Spleen (tissue), 11 donors: ENCODE measurements at regions not wholly inside any gene's neighbourhood (a gene's known extent, or its start where the extent isn't known, plus 50 kb on each side); places are given as distances from the start of the nearest gene placed in this dataset.

ENCODE experiments used
- DNase-seq: peaks from one replicate; pipeline ENCODE4 v3.0.0-alpha.2; 2020
- H3K27ac ChIP-seq, 8 donors: fragments of 200-600 bp; sonication (generic) in 7 of 8; 1 replicate in 4 of 8; 2 replicates in 4 of 8; pipeline versions ENCODE4 v1.5.0 to v1.8.0; 2016 to 2021; ENCODE audit warnings: inconsistent platforms in 4 of 8, mild to moderate bottlenecking in 4 of 8, moderate library complexity in 1 of 8
- H3K27me3 ChIP-seq, 7 donors: fragments of 200-600 bp; sonication (generic) in 6 of 7; replicated peaks in 1 of 7; 1 replicate in 4 of 7; 2 replicates in 3 of 7; pipeline versions ENCODE4 v1.5.0 to v1.8.0; 2016 to 2021; ENCODE audit warnings: inconsistent platforms in 3 of 7, mild to moderate bottlenecking in 1 of 7
- H3K36me3 ChIP-seq, 6 donors: fragments of 200-600 bp; sonication (generic) in 5 of 6; 1 replicate in 4 of 6; 2 replicates in 2 of 6; pipeline versions ENCODE4 v1.5.0 to v1.8.0; 2016 to 2021; ENCODE audit warnings: inconsistent platforms in 2 of 6
- H3K4me1 ChIP-seq, 6 donors: fragments of 200-600 bp; sonication (generic) in 5 of 6; 1 replicate in 3 of 6; 2 replicates in 3 of 6; pipeline versions ENCODE4 v1.5.0 to v1.8.0; 2016 to 2021; ENCODE audit warnings: inconsistent platforms in 3 of 6
- H3K4me3 ChIP-seq, 8 donors: fragments of 200-600 bp; sonication (generic) in 7 of 8; 1 replicate in 4 of 8; 2 replicates in 4 of 8; pipeline versions ENCODE4 v1.5.0 to v1.8.0; 2016 to 2021; ENCODE audit warnings: inconsistent platforms in 4 of 8, mild to moderate bottlenecking in 4 of 8, moderate library complexity in 2 of 8
- H3K9me3 ChIP-seq, 8 donors: fragments of 200-600 bp; sonication (generic) in 7 of 8; 1 replicate in 4 of 8; 2 replicates in 4 of 8; pipeline versions ENCODE4 v1.5.0 to v1.8.0; 2016 to 2021; ENCODE audit warnings: inconsistent platforms in 4 of 8
- CTCF ChIP-seq, 11 experiments: fragments of 200-600 bp in 7 of 11; fragments of 450-650 bp in 4 of 11; sonication (generic) in 4 of 11; IDR thresholded peaks in 8 of 11; conservative IDR thresholded peaks in 3 of 11; 1 replicate in 7 of 11; 2 replicates in 4 of 11; pipeline versions ENCODE4 v1.4.0 to v1.8.0; 2016 to 2021; ENCODE audit warnings: antibody characterized with exemption in 11 of 11, inconsistent platforms in 4 of 11, mild to moderate bottlenecking in 1 of 11
- POLR2A ChIP-seq, 3 donors: fragments of 450-650 bp; IDR thresholded peaks; one replicate each; pipeline ENCODE4 v1.5.1; 2017; ENCODE audit warnings: antibody characterized with exemption in 3 of 3, mild to moderate bottlenecking in 1 of 3
- POLR2AphosphoS5 ChIP-seq, 3 donors: sonication (generic); formaldehyde crosslinking; IDR thresholded peaks; one replicate each; pipeline ENCODE4 v1.5.1; 2017; ENCODE audit warnings: antibody characterized with exemption in 3 of 3
- WGBS, 5 donors: extraction: QIAGEN DNeasy Blood & Tissue Kit in 3 of 5; methylation state at CpG; one replicate each; pipeline versions ENCODE4 v1.1.5 to v1.1.7; 2013 to 2018; 5-methylcytosine and 5-hydroxymethylcytosine counted together
- intact Hi-C: fragments of 100-400 bp; cut with DNase I; formaldehyde crosslinking; loops from one replicate; pipeline ENCODE4 v1.15.0; 2023; ENCODE audit warnings: low total_unique reads
- donor health status: healthy with polysubstance abuse.
- donor health status: DM: no; HTN: no; CAD: no; lungs with moderate emphysema.
- donor health status: DM: no; HTN: no; CAD: no.
- donor health status: Bipolar disorder and iron deficiency.
- donor health status: healthy.
- donor health status: DM: no; HTN: no; CAD: no.
- donor health status: DM: yes; HTN: yes; CAD: no.

GRCh38 chr11:43217849-43218248 lies 93.9 kb upstream of the API5 start:
- Histone ChIP-seq H3K9me3 (peaks cover 0 to 13% (median 2%) of the 10 kb centered on the region in 8 donors), H3K4me1 (no peaks in the 10 kb centered on the region), H3K36me3 (no peaks in the 10 kb centered on the region), H3K27ac (no peak overlapping the region), H3K27me3 (no peaks in the 10 kb centered on the region), H3K4me3 (no peak overlapping the region)
- TF ChIP-seq POLR2AphosphoS5 (IDR thresholded peaks at IDR 0.05): no peak
- TF ChIP-seq POLR2A (IDR thresholded peaks at IDR 0.05): no peak
- no peak for TF ChIP-seq CTCF (IDR thresholded peaks at IDR 0.05 in 8 of 11, conservative IDR thresholded peaks at IDR 0.05 in 3 of 11)
- WGBS, 5 donors: 87 to 95% (median 88%) methylated on average over 7 of the region's 7 CpGs
- intact Hi-C loops: no loop called here
- DNase-seq: no peak

DNA sequence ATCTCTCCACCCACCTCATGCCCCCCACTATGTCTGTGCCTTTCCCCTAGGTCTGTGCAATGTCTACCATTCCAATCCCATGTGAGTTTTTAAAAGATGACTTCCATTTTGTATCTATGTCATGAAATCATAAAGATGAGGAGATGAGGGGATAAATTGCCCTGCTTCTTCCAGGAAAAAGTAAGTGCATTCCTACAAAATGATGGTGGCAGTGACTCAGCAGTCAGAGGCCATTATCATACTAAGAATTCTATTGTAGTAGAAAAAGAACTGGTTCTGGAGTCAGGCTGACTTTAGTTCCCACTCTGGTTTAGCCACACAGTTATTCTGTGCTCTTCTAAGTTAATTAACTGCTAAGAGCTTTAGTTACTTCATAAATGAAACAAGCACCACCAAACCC lies 89.6 kb upstream of the API5 start:
- Histone ChIP-seq H3K4me1 (no peaks in the 10 kb centered on the region), H3K9me3 (no peaks in the 10 kb centered on the region), H3K27me3 (no peaks in the 10 kb centered on the region), H3K4me3 (no peak overlapping the region), H3K27ac (no peak overlapping the region), H3K36me3 (no peaks in the 10 kb centered on the region)
- intact Hi-C loops: no loop called here
- no peak for TF ChIP-seq POLR2AphosphoS5 (IDR thresholded peaks at IDR 0.05)
- no peak for TF ChIP-seq POLR2A (IDR thresholded peaks at IDR 0.05)
- no peak for DNase-seq

- H3K9me3 ChIP-seq: no peaks in the 10 kb centered on the region
- no peak overlapping the region for H3K27ac ChIP-seq
- TF ChIP-seq POLR2AphosphoS5 (IDR thresholded peaks at IDR 0.05) (no peak), POLR2A (IDR thresholded peaks at IDR 0.05) (no peak), CTCF (IDR thresholded peaks at IDR 0.05 in 8 of 11, conservative IDR thresholded peaks at IDR 0.05 in 3 of 11) (no peak)
- H3K4me1 ChIP-seq: no peaks in the 10 kb centered on the region
- no peaks in the 10 kb centered on the region for H3K27me3 ChIP-seq
- DNase-seq: no peak
- no peak overlapping the region for H3K4me3 ChIP-seq
- intact Hi-C loops: no loop called here
- WGBS, 5 donors: 72 to 83% (median 78%) methylated on average over 3 of the region's 3 CpGs
- no peaks in the 10 kb centered on the region for H3K36me3 ChIP-seq
Measured at GRCh38 chr11:43223026-43223425, 88.8 kb upstream of the API5 start.

DNA sequence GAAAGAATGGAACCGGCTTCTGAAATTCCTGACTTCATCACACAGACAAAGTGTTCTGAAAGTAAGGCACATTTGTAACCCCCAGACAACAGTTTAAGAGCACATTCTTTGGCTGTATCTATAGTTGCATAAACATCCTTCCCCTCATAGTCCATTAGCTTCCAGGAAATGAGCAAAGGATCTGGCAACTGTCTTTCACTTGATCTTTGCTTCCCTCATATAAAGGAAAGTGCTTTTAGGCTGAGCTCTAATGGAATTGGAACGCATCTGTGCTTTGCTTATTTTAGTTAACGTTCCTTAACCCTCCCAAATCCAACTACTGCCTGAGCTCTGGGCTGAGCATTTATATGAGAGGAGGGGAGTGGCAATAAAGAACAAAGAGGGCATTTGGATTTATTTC lies 76.9 kb upstream of the API5 start:
- H3K27ac ChIP-seq: no peak overlapping the region
- no peak overlapping the region for H3K4me3 ChIP-seq
- intact Hi-C loops: no loop called here
- H3K9me3 ChIP-seq: peaks cover 0 to 14% (median 0%) of the 10 kb centered on the region in 8 donors
- TF ChIP-seq CTCF (IDR thresholded peaks at IDR 0.05 in 8 of 11, conservative IDR thresholded peaks at IDR 0.05 in 3 of 11) (no peak), POLR2A (IDR thresholded peaks at IDR 0.05) (no peak), POLR2AphosphoS5 (IDR thresholded peaks at IDR 0.05) (no peak)
- 9 to 16% (median 11%) methylated on average over 3 of the region's 3 CpGs for WGBS, 5 donors
- H3K27me3 ChIP-seq: no peaks in the 10 kb centered on the region
- no peaks in the 10 kb centered on the region for H3K36me3 ChIP-seq
- no peak for DNase-seq
- H3K4me1 ChIP-seq: no peaks in the 10 kb centered on the region

GRCh38 chr11:43238341-43238740 lies 73.5 kb upstream of the API5 start:
- Histone ChIP-seq H3K4me1 (no peaks in the 10 kb centered on the region), H3K27me3 (no peaks in the 10 kb centered on the region), H3K9me3 (peaks cover 0 to 14% (median 0%) of the 10 kb centered on the region in 8 donors), H3K36me3 (no peaks in the 10 kb centered on the region), H3K4me3 (no peak overlapping the region), H3K27ac (no peak overlapping the region)
- TF ChIP-seq CTCF (IDR thresholded peaks at IDR 0.05 in 8 of 11, conservative IDR thresholded peaks at IDR 0.05 in 3 of 11): no peak
- no peak for TF ChIP-seq POLR2AphosphoS5 (IDR thresholded peaks at IDR 0.05)
- no peak for TF ChIP-seq POLR2A (IDR thresholded peaks at IDR 0.05)
- DNase-seq: no peak
- intact Hi-C loops: no loop called here
- 92 to 99% (median 97%) methylated on average over 3 of the region's 3 CpGs for WGBS, 5 donors
